ENCODE measurements at regions not wholly inside any gene's neighbourhood (a gene's known extent, or its start where the extent isn't known, plus 50 kb on each side); places are given as distances from the start of the nearest gene placed in this dataset.

DNA sequence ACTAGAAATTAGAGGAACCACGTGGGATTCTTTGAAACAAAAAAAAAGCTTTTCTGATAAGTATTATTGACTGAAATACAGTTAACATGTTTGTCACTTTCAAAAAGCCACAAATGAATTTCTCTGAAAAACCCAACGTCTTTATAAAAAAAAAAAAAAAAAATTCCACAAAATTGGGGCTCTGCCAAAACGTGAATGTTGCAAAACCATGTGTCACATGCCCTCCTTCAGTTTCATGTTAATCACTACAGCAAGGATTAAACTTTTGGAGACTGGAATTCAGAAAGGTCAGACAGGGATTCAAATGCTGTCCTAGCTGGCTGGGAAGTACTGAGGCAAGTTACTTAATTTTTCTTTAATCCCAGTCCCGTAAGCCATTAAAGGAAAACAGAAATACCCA is 278.0 kb upstream of the KLF14 start:
- Histone ChIP-seq H3K27ac (ENCODE audit: low read depth, low read length) (no peak overlapping the region), H2AFZ (ENCODE audit: insufficient read depth, low read length, poor library complexity) (no peak overlapping the region), H4K91ac (ENCODE audit: low read depth, low read length) (no peak overlapping the region), H4K12ac (ENCODE audit: low read depth, low read length) (no peak overlapping the region), H3K9me3 (ENCODE audit: insufficient read depth, low read depth, low read length) (peaks cover 2% of the 10 kb centered on the region), H3K79me1 (ENCODE audit: low read length) (no peaks in the 10 kb centered on the region), H2BK12ac (ENCODE audit: low read length) (no peak overlapping the region), H3K4ac (ENCODE audit: low read depth, low read length) (no peak overlapping the region), H3K79me2 (ENCODE audit: control insufficient read depth, insufficient read depth, low read length, poor library complexity) (no peaks in the 10 kb centered on the region), H3K4me1 (ENCODE audit: control insufficient read depth in 1 of 2, insufficient read depth in 2 of 2, low read length in 2 of 2) (no peaks in the 10 kb centered on the region), H2BK120ac (ENCODE audit: insufficient read depth, low read length, poor library complexity) (no peak overlapping the region), H3K9ac (ENCODE audit: low read length) (no peak overlapping the region), H2AK5ac (ENCODE audit: low read length) (no peak overlapping the region), H3K14ac (ENCODE audit: low read length) (no peak overlapping the region), H3K4me2 (ENCODE audit: low read length) (no peak overlapping the region), H2BK5ac (ENCODE audit: low read depth, low read length, poor library complexity) (no peak overlapping the region), H3K18ac (ENCODE audit: low read length) (no peak overlapping the region), H3K36me3 (ENCODE audit: control insufficient read depth in 1 of 2, insufficient read depth in 2 of 2, low read length in 2 of 2) (no peaks in the 10 kb centered on the region), H4K8ac (ENCODE audit: low read depth, low read length) (no peak overlapping the region), H3K27me3 (ENCODE audit: insufficient read depth, low read length) (no peaks in the 10 kb centered on the region), H3K4me3 (ENCODE audit: low read depth, low read length) (no peak overlapping the region), H3K23ac (ENCODE audit: low read length) (no peak overlapping the region)
- no CpG with 5 or more reads among the region's 4 CpGs for WGBS (ENCODE audit: extremely low coverage, insufficient coverage, insufficient read length)
- no peak for DNase-seq

DNA sequence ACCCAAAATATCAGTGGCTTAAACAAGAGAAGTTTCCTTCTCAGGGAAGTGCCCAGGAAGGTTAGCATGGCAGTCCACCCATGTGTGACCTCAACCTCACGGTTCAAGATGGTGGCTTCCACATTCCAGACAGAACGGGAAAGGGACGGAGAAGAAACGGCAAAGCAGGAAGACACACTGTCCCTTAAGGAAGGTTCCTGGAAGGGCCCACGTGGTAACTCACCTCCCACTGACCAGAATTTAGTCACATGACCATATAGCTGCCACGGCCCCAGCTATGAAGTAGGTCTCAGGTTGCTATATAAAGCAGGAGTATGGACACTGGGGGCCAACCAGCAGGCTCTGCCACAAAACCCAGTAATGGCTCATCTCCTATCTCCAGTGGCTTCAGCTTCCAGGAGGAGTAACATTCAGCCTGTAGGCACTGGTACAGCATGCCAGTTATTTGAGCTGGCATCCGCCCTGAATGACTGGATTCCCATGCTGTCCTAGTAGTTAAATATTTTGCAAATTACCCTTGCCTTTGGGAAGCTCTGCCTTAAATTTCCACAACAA is 278.5 kb upstream of the KLF14 start:
- DNase-seq: peak; percentile 81
- no peaks in the 10 kb centered on the region for H3K79me1 ChIP-seq (ENCODE audit: low read length)
- no peak overlapping the region for H3K14ac ChIP-seq (ENCODE audit: low read length)
- H3K9ac ChIP-seq (ENCODE audit: low read length): no peak overlapping the region
- H2AK5ac ChIP-seq (ENCODE audit: low read length): no peak overlapping the region
- H2BK5ac ChIP-seq (ENCODE audit: low read depth, low read length, poor library complexity): no peak overlapping the region
- H2AFZ ChIP-seq (ENCODE audit: insufficient read depth, low read length, poor library complexity): no peak overlapping the region
- no peak overlapping the region for H4K91ac ChIP-seq (ENCODE audit: low read depth, low read length)
- no peaks in the 10 kb centered on the region for H3K36me3 ChIP-seq (ENCODE audit: control insufficient read depth in 1 of 2, insufficient read depth in 2 of 2, low read length in 2 of 2)
- H3K27me3 ChIP-seq (ENCODE audit: insufficient read depth, low read length): no peaks in the 10 kb centered on the region
- peaks cover 2% of the 10 kb centered on the region for H3K9me3 ChIP-seq (ENCODE audit: insufficient read depth, low read depth, low read length)
- H3K4me1 ChIP-seq (ENCODE audit: control insufficient read depth in 1 of 2, insufficient read depth in 2 of 2, low read length in 2 of 2): no peaks in the 10 kb centered on the region
- no peak overlapping the region for H4K12ac ChIP-seq (ENCODE audit: low read depth, low read length)
- no peak overlapping the region for H3K4ac ChIP-seq (ENCODE audit: low read depth, low read length)
- no peak overlapping the region for H3K4me3 ChIP-seq (ENCODE audit: low read depth, low read length)
- no peak overlapping the region for H2BK12ac ChIP-seq (ENCODE audit: low read length)
- no peak overlapping the region for H3K4me2 ChIP-seq (ENCODE audit: low read length)
- H3K23ac ChIP-seq (ENCODE audit: low read length): no peak overlapping the region
- no peak overlapping the region for H3K27ac ChIP-seq (ENCODE audit: low read depth, low read length)
- no peak overlapping the region for H3K18ac ChIP-seq (ENCODE audit: low read length)
- no peak overlapping the region for H2BK120ac ChIP-seq (ENCODE audit: insufficient read depth, low read length, poor library complexity)
- H3K79me2 ChIP-seq (ENCODE audit: control insufficient read depth, insufficient read depth, low read length, poor library complexity): no peaks in the 10 kb centered on the region
- no CpG with 5 or more reads among the region's 7 CpGs for WGBS (ENCODE audit: extremely low coverage, insufficient coverage, insufficient read length)
- no peak overlapping the region for H4K8ac ChIP-seq (ENCODE audit: low read depth, low read length)

DNA sequence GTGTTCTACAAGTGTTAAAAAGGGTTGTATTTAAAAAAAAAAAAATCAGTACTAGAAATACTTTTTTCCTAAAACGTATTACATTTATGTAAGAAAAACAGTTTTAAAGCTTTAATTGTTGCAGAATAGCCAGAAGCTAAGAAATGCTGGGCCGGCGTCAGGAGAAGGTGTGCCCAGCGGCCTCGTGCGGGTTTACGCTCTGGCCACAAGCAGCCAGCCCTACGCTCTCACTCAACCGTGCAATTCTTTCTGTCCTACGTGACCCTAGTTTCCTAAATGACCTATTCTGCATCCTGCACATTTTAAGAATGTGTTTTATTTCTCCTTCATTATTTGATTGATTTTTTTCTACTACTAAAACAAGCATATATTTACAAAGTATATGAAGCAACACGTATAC is 279.7 kb upstream of the KLF14 start:
- Histone ChIP-seq H3K27ac (ENCODE audit: low read depth, low read length) (no peak overlapping the region), H3K4ac (ENCODE audit: low read depth, low read length) (no peak overlapping the region), H3K14ac (ENCODE audit: low read length) (no peak overlapping the region), H3K9ac (ENCODE audit: low read length) (no peak overlapping the region), H3K79me1 (ENCODE audit: low read length) (no peaks in the 10 kb centered on the region), H3K4me3 (ENCODE audit: low read depth, low read length) (no peak overlapping the region), H2BK120ac (ENCODE audit: insufficient read depth, low read length, poor library complexity) (no peak overlapping the region), H3K27me3 (ENCODE audit: insufficient read depth, low read length) (no peaks in the 10 kb centered on the region), H3K4me1 (ENCODE audit: control insufficient read depth in 1 of 2, insufficient read depth in 2 of 2, low read length in 2 of 2) (no peaks in the 10 kb centered on the region), H3K9me3 (ENCODE audit: insufficient read depth, low read depth, low read length) (peaks cover 2% of the 10 kb centered on the region), H3K4me2 (ENCODE audit: low read length) (no peak overlapping the region), H2BK5ac (ENCODE audit: low read depth, low read length, poor library complexity) (no peak overlapping the region), H2BK12ac (ENCODE audit: low read length) (no peak overlapping the region), H2AFZ (ENCODE audit: insufficient read depth, low read length, poor library complexity) (no peak overlapping the region), H3K79me2 (ENCODE audit: control insufficient read depth, insufficient read depth, low read length, poor library complexity) (no peaks in the 10 kb centered on the region), H3K36me3 (ENCODE audit: control insufficient read depth in 1 of 2, insufficient read depth in 2 of 2, low read length in 2 of 2) (no peaks in the 10 kb centered on the region), H4K12ac (ENCODE audit: low read depth, low read length) (no peak overlapping the region), H2AK5ac (ENCODE audit: low read length) (no peak overlapping the region), H3K23ac (ENCODE audit: low read length) (no peak overlapping the region), H4K8ac (ENCODE audit: low read depth, low read length) (no peak overlapping the region), H4K91ac (ENCODE audit: low read depth, low read length) (no peak overlapping the region), H3K18ac (ENCODE audit: low read length) (no peak overlapping the region)
- no CpG with 5 or more reads among the region's 11 CpGs for WGBS (ENCODE audit: extremely low coverage, insufficient coverage, insufficient read length)
- peak in 1 of 2 donors; percentile 62 for DNase-seq

DNA sequence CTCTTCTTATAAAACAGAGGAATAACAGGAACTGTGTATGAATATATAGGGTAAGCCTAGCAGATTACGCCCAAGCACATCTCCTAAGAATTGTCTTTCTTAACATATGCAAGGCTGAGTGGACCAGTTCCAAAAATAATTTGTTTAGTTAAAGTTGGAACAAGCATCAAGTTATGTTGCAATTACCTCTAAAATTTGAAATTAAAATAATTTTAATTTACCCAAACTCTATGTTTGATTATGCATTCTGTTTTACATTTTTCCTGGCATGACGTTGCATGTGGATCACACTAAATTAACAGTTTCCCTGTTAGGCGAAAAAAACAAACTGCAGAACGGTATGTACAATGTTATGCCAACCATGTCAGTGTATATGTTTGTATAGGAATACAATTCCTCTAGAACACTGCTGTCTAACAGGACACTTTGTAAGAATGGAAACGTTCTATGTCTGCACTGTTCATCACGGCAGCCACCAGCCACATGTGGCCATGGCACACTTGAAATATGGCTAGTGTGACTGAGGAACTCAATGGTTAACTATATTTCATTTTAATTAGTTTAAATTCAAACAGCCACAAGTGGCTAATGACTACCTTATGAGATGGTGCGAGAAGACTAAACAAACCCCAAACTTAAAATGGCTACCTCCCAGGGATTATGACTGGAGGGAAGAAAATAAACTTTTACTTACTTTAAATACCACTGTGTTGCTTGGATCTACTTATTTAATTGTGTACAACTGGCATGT is 281.1 kb upstream of the KLF14 start:
- no peaks in the 10 kb centered on the region for H3K4me1 ChIP-seq (ENCODE audit: control insufficient read depth in 1 of 2, insufficient read depth in 2 of 2, low read length in 2 of 2)
- H3K18ac ChIP-seq (ENCODE audit: low read length): no peak overlapping the region
- no peak overlapping the region for H4K91ac ChIP-seq (ENCODE audit: low read depth, low read length)
- H4K12ac ChIP-seq (ENCODE audit: low read depth, low read length): no peak overlapping the region
- peaks cover 2% of the 10 kb centered on the region for H3K9me3 ChIP-seq (ENCODE audit: insufficient read depth, low read depth, low read length)
- no peak for DNase-seq
- no peak overlapping the region for H2BK120ac ChIP-seq (ENCODE audit: insufficient read depth, low read length, poor library complexity)
- H2BK12ac ChIP-seq (ENCODE audit: low read length): no peak overlapping the region
- no peak overlapping the region for H3K9ac ChIP-seq (ENCODE audit: low read length)
- no peak overlapping the region for H3K4me3 ChIP-seq (ENCODE audit: low read depth, low read length)
- no peak overlapping the region for H3K14ac ChIP-seq (ENCODE audit: low read length)
- H3K79me2 ChIP-seq (ENCODE audit: control insufficient read depth, insufficient read depth, low read length, poor library complexity): no peaks in the 10 kb centered on the region
- no peak overlapping the region for H2AFZ ChIP-seq (ENCODE audit: insufficient read depth, low read length, poor library complexity)
- no peaks in the 10 kb centered on the region for H3K27me3 ChIP-seq (ENCODE audit: insufficient read depth, low read length)
- no CpG with 5 or more reads among the region's 7 CpGs for WGBS (ENCODE audit: extremely low coverage, insufficient coverage, insufficient read length)
- H2BK5ac ChIP-seq (ENCODE audit: low read depth, low read length, poor library complexity): no peak overlapping the region
- H3K36me3 ChIP-seq (ENCODE audit: control insufficient read depth in 1 of 2, insufficient read depth in 2 of 2, low read length in 2 of 2): no peaks in the 10 kb centered on the region
- H3K4me2 ChIP-seq (ENCODE audit: low read length): no peak overlapping the region
- no peak overlapping the region for H3K4ac ChIP-seq (ENCODE audit: low read depth, low read length)
- H3K79me1 ChIP-seq (ENCODE audit: low read length): no peaks in the 10 kb centered on the region
- no peak overlapping the region for H3K27ac ChIP-seq (ENCODE audit: low read depth, low read length)
- H4K8ac ChIP-seq (ENCODE audit: low read depth, low read length): no peak overlapping the region
- no peak overlapping the region for H3K23ac ChIP-seq (ENCODE audit: low read length)
- no peak overlapping the region for H2AK5ac ChIP-seq (ENCODE audit: low read length)

All from trophoblast cell (in vitro differentiated cells and primary cell).